ENCODE measurements at regions not wholly inside any gene's neighbourhood (a gene's known extent, or its start where the extent isn't known, plus 50 kb on each side); places are given as distances from the start of the nearest gene placed in this dataset.
"Not testable (repeated sequence)": the region's sequence is repeated elsewhere in the genome, so short reads cannot be mapped to it uniquely, and the experiment has no call there.

GRCh38 chrX:53757181-53757580, 70.7 kb upstream of the HUWE1 start:
- H3K4me3 Mint-ChIP-seq, result not testable (repeated sequence)

GRCh38 chrX:53746718-53747117, 60.2 kb upstream of the HUWE1 start:
- Mint-ChIP-seq H3K4me1 (peaks cover 7% of the 10 kb centered on the region), H3K27ac (no peak overlapping the region), H3K4me3 (no peak overlapping the region), H3K36me3 (ENCODE audit: low read depth) (no peaks in the 10 kb centered on the region), H3K9me3 (no peaks in the 10 kb centered on the region), H3K27me3 (no peaks in the 10 kb centered on the region)
- no peak for ATAC-seq
- no peak for DNase-seq

More at GRCh38 chrX:53757181-53757580, 70.7 kb upstream of the HUWE1 start:
- H3K36me3 Mint-ChIP-seq (ENCODE audit: low read depth); H3K4me1 Mint-ChIP-seq; DNase-seq; H3K27ac Mint-ChIP-seq; H3K27me3 Mint-ChIP-seq; H3K9me3 Mint-ChIP-seq: not testable (repeated sequence)
- ATAC-seq, result peak; percentile 28

- Mint-ChIP-seq H3K4me1 (peaks cover 23% of the 10 kb centered on the region), H3K4me3 (no peak overlapping the region), H3K9me3 (no peaks in the 10 kb centered on the region), H3K27ac (no peak overlapping the region), H3K27me3 (no peaks in the 10 kb centered on the region), H3K36me3 (ENCODE audit: low read depth) (no peaks in the 10 kb centered on the region)
- ATAC-seq (no peak), DNase-seq (no peak)
These were observed 56.7 kb upstream of the HUWE1 start for GRCh38 chrX:53743244-53743643.

DNA sequence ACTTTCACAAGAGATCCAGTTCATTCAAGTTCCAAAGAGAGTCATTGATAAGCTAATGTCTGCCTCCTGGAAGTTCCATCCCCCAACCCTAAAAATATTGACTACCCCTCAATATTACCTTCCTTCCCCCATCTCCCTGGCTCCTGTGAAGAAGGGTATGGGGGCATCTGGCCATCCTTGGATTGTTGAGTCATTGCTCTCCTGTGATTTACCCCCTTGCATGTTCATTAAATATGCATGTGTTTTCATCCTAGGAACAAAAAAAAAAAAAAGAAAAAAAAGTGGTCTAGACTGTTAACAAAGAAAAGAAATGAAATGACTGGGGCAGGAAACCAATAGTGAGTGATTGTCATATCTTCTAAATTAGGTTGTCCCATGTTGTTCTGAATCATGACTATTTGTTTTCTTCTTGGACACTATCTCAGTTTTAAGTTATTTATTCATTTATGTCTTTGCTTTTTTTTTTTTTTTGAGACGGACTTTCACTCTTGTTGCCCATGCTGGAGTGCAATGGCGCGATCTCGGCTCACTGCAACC, 51.9 kb upstream of the HUWE1 start:
- no peaks in the 10 kb centered on the region for H3K9me3 Mint-ChIP-seq
- peaks cover 8% of the 10 kb centered on the region for H3K36me3 Mint-ChIP-seq (ENCODE audit: low read depth)
- DNase-seq (no peak), ATAC-seq (peak; percentile 40)
- H3K4me1 Mint-ChIP-seq, result peaks cover 42% of the 10 kb centered on the region
- no peak overlapping the region for H3K4me3 Mint-ChIP-seq
- H3K27me3 Mint-ChIP-seq, result no peaks in the 10 kb centered on the region
- H3K27ac Mint-ChIP-seq, result peak overlapping the region; percentile 60
